PC-9 (cell line): ENCODE measurements at regions not wholly inside any gene's neighbourhood (a gene's known extent, or its start where the extent isn't known, plus 50 kb on each side); places are given as distances from the start of the nearest gene placed in this dataset.

Experiments used
- CTCF ChIP-seq: fragments of 200-600 bp; sonication (generic); conservative IDR thresholded peaks from 2 replicates; pipeline ENCODE4 v1.6.1; 2017; ENCODE audit warnings: mixed run types, antibody characterized with exemption, mild to moderate bottlenecking, moderate library complexity
- EZH2 ChIP-seq: fragments of 200-600 bp; sonication (generic); IDR thresholded peaks from 2 replicates; pipeline ENCODE4 v1.8.0; 2017; ENCODE audit warnings: antibody characterized with exemption, low read depth

DNA sequence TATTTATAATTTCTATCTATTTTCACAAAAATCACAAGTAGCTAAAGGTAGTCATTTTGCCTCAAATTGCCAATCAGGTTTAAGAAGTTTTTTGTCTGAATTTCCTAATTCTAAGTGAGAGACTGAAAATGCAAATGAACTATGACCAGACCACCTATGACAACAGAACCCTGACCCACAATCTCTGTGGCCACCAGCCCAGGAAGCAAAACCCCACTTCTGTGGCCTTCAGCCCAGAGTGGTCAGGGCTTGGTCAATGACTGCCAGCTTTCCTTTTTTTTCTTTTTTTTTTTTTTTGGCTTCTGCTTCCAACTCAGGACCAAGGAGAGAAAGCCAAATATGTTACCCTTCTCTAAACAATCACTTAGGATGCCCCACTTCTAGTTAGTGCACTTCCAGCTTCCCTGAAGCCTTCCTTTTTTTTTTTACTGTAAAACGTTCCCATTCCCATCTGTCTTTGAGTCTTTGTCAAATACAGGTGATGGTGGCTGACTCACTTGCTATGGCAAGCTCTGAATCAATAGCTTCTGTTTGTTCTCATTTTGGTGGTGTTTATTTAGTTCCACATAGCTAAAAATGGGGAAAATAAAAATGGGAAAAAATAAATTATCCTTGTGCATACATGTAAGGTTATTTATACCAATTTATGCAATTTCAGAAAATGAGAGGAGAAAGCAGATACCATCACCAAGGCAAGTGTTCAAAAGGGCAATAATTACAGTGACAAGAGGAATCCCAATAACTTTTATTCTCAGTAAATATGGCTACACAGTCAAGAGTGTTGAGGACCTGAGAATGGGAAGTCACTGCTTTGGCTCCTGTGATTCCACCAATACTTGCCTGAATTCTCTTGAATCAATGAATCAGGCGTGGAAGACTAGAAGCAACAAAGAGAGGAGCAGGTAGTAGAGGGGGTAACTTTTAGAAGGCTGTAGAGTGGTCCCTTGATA lies 170.3 kb upstream of the PDE7B start:
- TF ChIP-seq CTCF, result no peak
- no peak for TF ChIP-seq EZH2
